ENCODE measurements at regions not wholly inside any gene's neighbourhood (a gene's known extent, or its start where the extent isn't known, plus 50 kb on each side); places are given as distances from the start of the nearest gene placed in this dataset.

DNA sequence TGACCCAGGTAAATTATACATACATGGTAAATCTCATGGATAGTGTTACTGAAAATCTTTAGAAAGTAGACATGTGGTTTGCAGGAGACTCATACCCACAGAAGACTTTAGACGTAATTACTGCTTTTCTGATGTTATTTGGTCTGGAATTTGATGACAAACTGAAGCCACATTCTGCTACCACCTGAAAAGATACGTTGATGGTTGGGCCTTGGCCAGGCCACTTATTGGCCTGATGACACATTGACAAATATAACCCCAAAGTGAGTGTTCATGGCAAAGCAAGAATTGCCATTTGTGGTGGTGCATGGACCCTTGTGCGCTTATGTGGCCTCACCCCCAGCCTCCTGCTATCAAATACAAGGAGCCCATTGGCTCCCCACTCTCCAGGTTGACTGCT lies 155.6 kb downstream of the METTL4 start:
- no peaks in the 10 kb centered on the region for H3K4me1 ChIP-seq (ENCODE audit: control insufficient read depth in 1 of 2, insufficient read depth in 1 of 2, low read depth in 1 of 2, low read length in 1 of 2)
- TF ChIP-seq, protein P1, sequence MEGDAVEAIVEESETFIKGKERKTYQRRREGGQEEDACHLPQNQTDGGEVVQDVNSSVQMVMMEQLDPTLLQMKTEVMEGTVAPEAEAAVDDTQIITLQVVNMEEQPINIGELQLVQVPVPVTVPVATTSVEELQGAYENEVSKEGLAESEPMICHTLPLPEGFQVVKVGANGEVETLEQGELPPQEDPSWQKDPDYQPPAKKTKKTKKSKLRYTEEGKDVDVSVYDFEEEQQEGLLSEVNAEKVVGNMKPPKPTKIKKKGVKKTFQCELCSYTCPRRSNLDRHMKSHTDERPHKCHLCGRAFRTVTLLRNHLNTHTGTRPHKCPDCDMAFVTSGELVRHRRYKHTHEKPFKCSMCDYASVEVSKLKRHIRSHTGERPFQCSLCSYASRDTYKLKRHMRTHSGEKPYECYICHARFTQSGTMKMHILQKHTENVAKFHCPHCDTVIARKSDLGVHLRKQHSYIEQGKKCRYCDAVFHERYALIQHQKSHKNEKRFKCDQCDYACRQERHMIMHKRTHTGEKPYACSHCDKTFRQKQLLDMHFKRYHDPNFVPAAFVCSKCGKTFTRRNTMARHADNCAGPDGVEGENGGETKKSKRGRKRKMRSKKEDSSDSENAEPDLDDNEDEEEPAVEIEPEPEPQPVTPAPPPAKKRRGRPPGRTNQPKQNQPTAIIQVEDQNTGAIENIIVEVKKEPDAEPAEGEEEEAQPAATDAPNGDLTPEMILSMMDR (IDR thresholded peaks at IDR 0.05), result no peak
- peaks cover 11% of the 10 kb centered on the region for H3K27me3 ChIP-seq
- H3K4me3 ChIP-seq (ENCODE audit: low read depth in 1 of 2, low read length in 1 of 2), result no peak overlapping the region
- no peaks in the 10 kb centered on the region for H3K36me3 ChIP-seq
- no peak overlapping the region for H3K27ac ChIP-seq
- no peaks in the 10 kb centered on the region for H3K9me3 ChIP-seq

DNA sequence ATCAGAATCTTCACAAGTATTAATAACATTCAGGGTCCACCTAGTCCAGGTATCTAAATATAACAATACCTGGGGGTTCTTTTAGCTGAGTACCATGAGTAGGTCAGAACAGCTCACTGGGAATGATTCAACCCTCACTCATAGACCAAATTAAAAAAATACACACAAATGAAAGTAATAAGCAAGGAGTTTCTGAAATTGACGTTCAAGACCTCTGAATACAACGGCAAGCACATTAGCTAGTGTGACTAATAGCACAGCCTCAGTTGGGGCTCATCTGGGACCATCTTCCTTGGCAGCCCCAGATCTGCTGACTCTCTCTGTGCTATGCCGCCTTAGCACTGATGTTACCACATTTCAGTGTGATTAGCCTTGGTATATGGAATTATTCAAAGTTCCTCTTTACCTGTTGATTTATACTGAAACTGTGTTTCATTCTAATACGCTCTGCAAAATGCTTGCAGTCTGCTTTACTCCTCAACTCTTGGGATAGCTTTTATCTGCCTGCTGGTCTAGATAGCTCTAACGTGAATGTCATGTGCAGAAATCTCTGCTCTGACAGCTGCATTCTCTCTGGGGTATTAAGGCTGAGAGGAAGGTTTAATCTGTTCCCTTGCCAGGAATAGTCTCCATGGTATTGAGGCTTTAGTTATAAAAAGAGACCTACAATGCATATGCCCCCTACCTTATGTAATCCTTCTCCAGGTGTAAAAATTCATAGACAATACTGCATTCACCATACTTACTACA lies 153.3 kb downstream of the METTL4 start:
- H3K27me3 ChIP-seq, result peaks cover 20% of the 10 kb centered on the region
- H3K4me3 ChIP-seq (ENCODE audit: low read depth in 1 of 2, low read length in 1 of 2), result no peak overlapping the region
- H3K9me3 ChIP-seq, result no peaks in the 10 kb centered on the region
- H3K36me3 ChIP-seq, result no peaks in the 10 kb centered on the region
- H3K27ac ChIP-seq, result no peak overlapping the region
- no peaks in the 10 kb centered on the region for H3K4me1 ChIP-seq (ENCODE audit: control insufficient read depth in 1 of 2, insufficient read depth in 1 of 2, low read depth in 1 of 2, low read length in 1 of 2)
- TF ChIP-seq, protein P1 (IDR thresholded peaks at IDR 0.05), result no peak

DNA sequence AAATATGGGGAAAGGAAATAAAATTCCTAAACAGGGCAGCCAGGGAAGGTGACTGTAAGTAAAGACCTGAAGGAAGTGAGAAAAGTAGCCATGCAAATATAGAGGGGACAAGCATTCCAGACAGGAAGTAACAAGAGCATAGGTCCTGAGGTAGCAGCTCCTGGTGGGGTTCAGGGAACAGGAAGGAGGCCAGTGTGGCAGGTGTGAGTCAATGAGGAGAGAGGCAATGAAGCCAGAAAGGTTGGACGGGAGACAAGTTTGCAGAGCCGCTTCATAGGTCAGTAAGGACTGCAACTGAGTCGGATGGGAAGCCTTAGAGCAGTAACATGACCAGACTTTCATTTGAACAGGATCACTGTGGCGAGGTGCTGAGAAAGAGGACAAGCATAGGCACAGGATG lies 150.9 kb downstream of the METTL4 start:
- Histone ChIP-seq H3K4me3 (ENCODE audit: low read depth in 1 of 2, low read length in 1 of 2) (no peak overlapping the region), H3K27me3 (peaks cover 20% of the 10 kb centered on the region), H3K9me3 (no peaks in the 10 kb centered on the region), H3K4me1 (ENCODE audit: control insufficient read depth in 1 of 2, insufficient read depth in 1 of 2, low read depth in 1 of 2, low read length in 1 of 2) (no peaks in the 10 kb centered on the region), H3K36me3 (no peaks in the 10 kb centered on the region), H3K27ac (no peak overlapping the region)
- TF ChIP-seq, protein P1 (IDR thresholded peaks at IDR 0.05), result no peak

DNA sequence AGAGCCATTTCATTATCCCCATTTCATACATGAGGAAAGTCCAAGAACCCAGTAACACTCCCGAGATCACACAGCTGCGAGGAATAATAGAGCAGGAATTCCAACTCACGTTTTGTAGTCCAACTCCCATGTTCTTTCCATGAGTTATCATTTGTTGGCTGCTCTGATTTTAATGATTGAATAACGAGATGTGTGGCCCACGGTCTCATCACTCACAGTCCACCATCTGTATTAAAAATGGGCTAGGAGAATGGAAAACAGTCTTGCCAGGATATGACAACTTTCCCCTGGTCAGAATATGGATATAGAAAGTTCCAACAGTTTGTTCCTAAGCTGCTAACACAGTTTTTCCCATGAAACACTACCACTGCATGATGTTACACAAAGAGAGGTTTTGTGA lies 147.5 kb downstream of the METTL4 start:
- peaks cover 20% of the 10 kb centered on the region for H3K27me3 ChIP-seq
- no peaks in the 10 kb centered on the region for H3K9me3 ChIP-seq
- H3K4me1 ChIP-seq (ENCODE audit: control insufficient read depth in 1 of 2, insufficient read depth in 1 of 2, low read depth in 1 of 2, low read length in 1 of 2), result no peaks in the 10 kb centered on the region
- H3K4me3 ChIP-seq (ENCODE audit: low read depth in 1 of 2, low read length in 1 of 2), result no peak overlapping the region
- TF ChIP-seq, protein P1 (IDR thresholded peaks at IDR 0.05), result no peak
- H3K36me3 ChIP-seq, result no peaks in the 10 kb centered on the region
- no peak overlapping the region for H3K27ac ChIP-seq

DNA sequence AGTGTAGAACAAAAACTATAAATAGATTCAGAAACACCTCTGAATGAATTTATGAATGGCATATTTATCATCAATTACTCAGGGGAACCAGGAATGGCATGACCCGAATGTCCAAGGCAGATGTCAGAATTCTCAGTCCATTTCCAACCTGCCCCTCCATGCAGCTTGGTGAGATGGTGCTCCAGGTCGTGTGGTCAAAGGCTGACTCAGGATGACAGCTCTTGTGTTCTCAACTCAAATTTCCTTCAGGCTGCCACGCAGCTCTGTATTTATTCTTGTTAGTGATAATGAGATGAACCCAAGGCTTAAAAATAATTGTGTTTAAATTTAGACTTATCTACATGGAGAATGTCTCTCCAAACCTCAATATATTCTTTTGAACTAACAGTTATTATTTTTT lies 146.9 kb downstream of the METTL4 start:
- TF ChIP-seq, protein P1 (IDR thresholded peaks at IDR 0.05), result no peak
- Histone ChIP-seq H3K27me3 (peaks cover 20% of the 10 kb centered on the region), H3K36me3 (no peaks in the 10 kb centered on the region), H3K9me3 (no peaks in the 10 kb centered on the region), H3K4me1 (ENCODE audit: control insufficient read depth in 1 of 2, insufficient read depth in 1 of 2, low read depth in 1 of 2, low read length in 1 of 2) (no peaks in the 10 kb centered on the region), H3K4me3 (ENCODE audit: low read depth in 1 of 2, low read length in 1 of 2) (no peak overlapping the region), H3K27ac (no peak overlapping the region)
